Mesothelial cell of epicardium (in vitro differentiated cells): ENCODE measurements at regions not wholly inside any gene's neighbourhood (a gene's known extent, or its start where the extent isn't known, plus 50 kb on each side); places are given as distances from the start of the nearest gene placed in this dataset.

Source experiments
- DNase-seq, 2 experiments: peaks; one replicate each; pipeline ENCODE4 v3.0.0; 2021; ENCODE audit warnings: low spot score in 2 of 2; ENCODE audit not compliant: unreplicated experiment in 2 of 2
- H3K27ac Mint-ChIP-seq: 2 replicates; pipeline ENCODE4 v1.8.0; 2021; ENCODE audit warnings: mixed read lengths
- H3K27me3 Mint-ChIP-seq: 2 replicates; pipeline ENCODE4 v1.8.0; 2021; ENCODE audit warnings: low read depth, mixed read lengths
- H3K36me3 Mint-ChIP-seq: 2 replicates; pipeline ENCODE4 v1.8.0; 2021; ENCODE audit warnings: mixed read lengths
- H3K4me1 Mint-ChIP-seq: 2 replicates; pipeline ENCODE4 v1.8.0; 2021; ENCODE audit warnings: mixed read lengths
- H3K4me3 Mint-ChIP-seq: 2 replicates; pipeline ENCODE4 v1.8.0; 2021; ENCODE audit warnings: mild to moderate bottlenecking, moderate library complexity, mixed read lengths
- H3K9me3 Mint-ChIP-seq: 2 replicates; pipeline ENCODE4 v1.8.0; 2021; ENCODE audit warnings: mixed read lengths
- TF ChIP-seq, protein P1 (sequence below): fragments of 200-600 bp; sonication (generic); IDR thresholded peaks from one replicate; pipeline ENCODE4 v1.5.0; 2021; ENCODE audit warnings: antibody characterized with exemption; ENCODE audit not compliant: unreplicated experiment

DNA sequence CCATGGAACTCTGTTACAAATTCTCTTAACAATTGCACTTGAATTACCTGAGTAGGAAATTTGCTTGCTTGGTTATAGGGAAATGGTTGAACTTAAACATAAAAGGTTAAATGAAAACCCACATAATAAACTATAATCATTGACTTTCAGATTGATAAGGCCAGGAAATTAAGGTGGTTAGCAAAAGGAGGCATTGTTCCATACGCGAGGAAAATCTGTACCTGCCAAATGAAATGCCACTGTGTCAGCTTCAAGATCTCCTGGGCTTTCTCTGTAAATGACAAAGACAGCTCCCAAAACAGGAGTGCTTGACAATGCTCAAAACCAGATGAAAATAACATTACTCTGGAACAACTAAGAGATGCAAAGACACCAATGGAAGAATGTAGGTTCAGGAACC, 125.5 kb upstream of the KLF3 start:
- TF ChIP-seq, protein P1, sequence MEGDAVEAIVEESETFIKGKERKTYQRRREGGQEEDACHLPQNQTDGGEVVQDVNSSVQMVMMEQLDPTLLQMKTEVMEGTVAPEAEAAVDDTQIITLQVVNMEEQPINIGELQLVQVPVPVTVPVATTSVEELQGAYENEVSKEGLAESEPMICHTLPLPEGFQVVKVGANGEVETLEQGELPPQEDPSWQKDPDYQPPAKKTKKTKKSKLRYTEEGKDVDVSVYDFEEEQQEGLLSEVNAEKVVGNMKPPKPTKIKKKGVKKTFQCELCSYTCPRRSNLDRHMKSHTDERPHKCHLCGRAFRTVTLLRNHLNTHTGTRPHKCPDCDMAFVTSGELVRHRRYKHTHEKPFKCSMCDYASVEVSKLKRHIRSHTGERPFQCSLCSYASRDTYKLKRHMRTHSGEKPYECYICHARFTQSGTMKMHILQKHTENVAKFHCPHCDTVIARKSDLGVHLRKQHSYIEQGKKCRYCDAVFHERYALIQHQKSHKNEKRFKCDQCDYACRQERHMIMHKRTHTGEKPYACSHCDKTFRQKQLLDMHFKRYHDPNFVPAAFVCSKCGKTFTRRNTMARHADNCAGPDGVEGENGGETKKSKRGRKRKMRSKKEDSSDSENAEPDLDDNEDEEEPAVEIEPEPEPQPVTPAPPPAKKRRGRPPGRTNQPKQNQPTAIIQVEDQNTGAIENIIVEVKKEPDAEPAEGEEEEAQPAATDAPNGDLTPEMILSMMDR: no peak
- Mint-ChIP-seq H3K27ac (no peak overlapping the region), H3K4me3 (no peak overlapping the region), H3K4me1 (no peaks in the 10 kb centered on the region), H3K9me3 (peaks cover 4% of the 10 kb centered on the region), H3K27me3 (no peaks in the 10 kb centered on the region), H3K36me3 (no peaks in the 10 kb centered on the region)
- no peak for DNase-seq

DNA sequence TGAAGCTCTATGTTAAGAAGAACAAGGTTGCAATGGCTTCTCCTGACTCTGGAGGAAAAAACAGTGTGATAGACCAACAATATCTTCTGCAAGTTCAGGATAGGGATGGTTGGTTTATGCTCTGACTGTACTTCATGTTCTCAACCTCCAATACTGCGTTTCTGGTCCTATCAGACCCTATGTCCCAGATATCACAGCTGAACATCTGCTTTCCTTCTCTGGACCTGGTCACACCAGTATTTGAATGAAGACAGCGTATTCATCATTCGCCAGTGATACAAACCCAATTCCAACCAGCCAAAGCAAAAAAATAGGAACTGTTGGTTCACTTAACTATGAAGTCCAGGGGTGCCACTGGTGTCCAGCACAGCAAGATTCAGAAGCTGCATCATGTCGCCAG, 124.5 kb upstream of the KLF3 start:
- no peak for DNase-seq
- H3K27ac Mint-ChIP-seq: no peak overlapping the region
- no peaks in the 10 kb centered on the region for H3K36me3 Mint-ChIP-seq
- no peaks in the 10 kb centered on the region for H3K4me1 Mint-ChIP-seq
- no peak overlapping the region for H3K4me3 Mint-ChIP-seq
- no peaks in the 10 kb centered on the region for H3K27me3 Mint-ChIP-seq
- H3K9me3 Mint-ChIP-seq: no peaks in the 10 kb centered on the region
- TF ChIP-seq, protein P1: no peak

DNA sequence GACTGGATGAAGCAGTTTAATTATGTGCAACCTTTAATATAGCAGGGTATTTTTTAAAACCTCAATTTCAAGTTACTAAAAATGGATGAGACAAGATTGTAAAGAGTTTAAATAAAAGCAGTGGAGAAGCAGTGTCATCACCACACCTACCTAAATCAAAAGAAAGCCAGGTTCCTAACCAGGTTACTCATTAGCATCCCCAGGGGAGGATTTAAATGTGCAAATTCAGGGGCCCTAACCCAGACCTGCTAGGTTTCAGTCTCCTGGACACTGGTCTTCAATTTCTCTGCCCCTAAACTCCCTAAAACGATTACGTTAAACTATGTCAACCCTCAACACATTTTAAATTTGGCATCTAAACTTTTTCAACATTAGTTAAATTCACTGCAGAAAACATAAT, 116.9 kb upstream of the KLF3 start:
- peaks cover 3% of the 10 kb centered on the region for H3K4me1 Mint-ChIP-seq
- peaks cover 8% of the 10 kb centered on the region for H3K27me3 Mint-ChIP-seq
- no peak for DNase-seq
- H3K27ac Mint-ChIP-seq: no peak overlapping the region
- TF ChIP-seq, protein P1: no peak
- H3K36me3 Mint-ChIP-seq: no peaks in the 10 kb centered on the region
- H3K4me3 Mint-ChIP-seq: no peak overlapping the region
- peaks cover 6% of the 10 kb centered on the region for H3K9me3 Mint-ChIP-seq

DNA sequence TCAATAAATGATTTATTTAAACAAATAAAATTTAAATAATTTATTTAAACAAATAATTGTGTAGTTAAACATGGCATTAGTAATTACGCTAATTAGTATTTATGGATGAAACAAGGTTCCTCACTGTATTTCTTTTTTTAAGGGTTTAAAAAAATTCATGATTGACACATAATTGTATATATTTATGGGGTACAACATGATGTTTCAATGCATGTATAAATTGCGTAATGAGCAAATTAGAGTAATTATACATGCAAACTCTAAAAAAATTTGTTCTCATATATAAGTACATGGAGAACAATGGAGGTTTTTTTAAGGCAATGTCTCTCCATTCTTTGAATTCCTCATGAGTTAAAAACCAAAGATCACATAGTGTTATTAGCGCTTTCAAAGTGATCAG, 115.7 kb upstream of the KLF3 start:
- Mint-ChIP-seq H3K4me1 (peaks cover 3% of the 10 kb centered on the region), H3K36me3 (no peaks in the 10 kb centered on the region), H3K9me3 (peaks cover 6% of the 10 kb centered on the region), H3K27me3 (peaks cover 8% of the 10 kb centered on the region), H3K27ac (no peak overlapping the region), H3K4me3 (no peak overlapping the region)
- TF ChIP-seq, protein P1: no peak
- DNase-seq: no peak

DNA sequence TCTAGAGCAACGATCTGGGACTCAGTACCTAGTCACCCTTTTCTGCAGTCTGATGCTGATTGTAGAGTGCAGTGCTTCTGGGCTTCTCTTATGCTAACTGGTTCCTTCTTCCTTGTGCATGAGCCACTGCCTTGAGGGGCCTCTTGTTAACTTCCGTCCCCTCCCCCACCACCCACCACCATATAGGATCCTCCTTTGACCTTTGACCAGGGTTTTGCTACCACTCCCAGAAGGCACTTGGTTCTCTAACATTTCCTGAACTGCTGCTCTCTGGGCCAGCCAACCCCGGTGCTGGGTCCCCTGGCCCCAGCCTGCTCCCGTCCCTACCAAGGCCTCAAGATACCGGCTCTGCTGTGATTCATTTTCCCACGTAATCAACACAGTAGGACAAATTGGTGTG, 104.6 kb upstream of the KLF3 start:
- H3K4me3 Mint-ChIP-seq: no peak overlapping the region
- peaks cover 5% of the 10 kb centered on the region for H3K36me3 Mint-ChIP-seq
- H3K4me1 Mint-ChIP-seq: peaks cover 8% of the 10 kb centered on the region
- H3K27ac Mint-ChIP-seq: no peak overlapping the region
- TF ChIP-seq, protein P1: no peak
- DNase-seq: no peak
- peaks cover 18% of the 10 kb centered on the region for H3K9me3 Mint-ChIP-seq
- no peaks in the 10 kb centered on the region for H3K27me3 Mint-ChIP-seq

DNA sequence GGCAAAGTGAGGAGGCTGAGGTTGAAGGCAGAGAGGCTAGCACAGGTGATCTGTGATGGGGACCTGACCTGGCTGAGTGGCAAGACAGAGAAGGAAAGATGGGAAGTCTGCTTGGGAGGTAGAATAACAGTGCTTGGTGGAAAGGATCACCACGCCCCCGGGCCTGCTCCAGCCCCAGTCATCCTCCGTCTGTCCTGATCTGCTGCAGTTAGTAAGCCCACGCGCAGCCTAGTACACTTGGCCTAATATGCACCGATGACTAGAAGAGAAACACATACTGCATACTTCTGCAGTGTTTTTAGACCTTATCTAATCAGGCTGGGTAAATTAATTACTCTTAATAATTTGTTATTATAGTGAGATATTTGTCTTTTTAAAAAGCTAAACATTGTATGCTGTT, 103.7 kb upstream of the KLF3 start:
- TF ChIP-seq, protein P1: no peak
- H3K27ac Mint-ChIP-seq: no peak overlapping the region
- H3K27me3 Mint-ChIP-seq: no peaks in the 10 kb centered on the region
- no peak for DNase-seq
- H3K4me3 Mint-ChIP-seq: no peak overlapping the region
- peaks cover 1% of the 10 kb centered on the region for H3K36me3 Mint-ChIP-seq
- peaks cover 13% of the 10 kb centered on the region for H3K4me1 Mint-ChIP-seq
- H3K9me3 Mint-ChIP-seq: peaks cover 11% of the 10 kb centered on the region
